IgD-negative memory B cell (primary cell): ENCODE measurements at regions not wholly inside any gene's neighbourhood (a gene's known extent, or its start where the extent isn't known, plus 50 kb on each side); places are given as distances from the start of the nearest gene placed in this dataset.
"Not testable (repeated sequence)": the region's sequence is repeated elsewhere in the genome, so short reads cannot be mapped to it uniquely, and the experiment has no call there.

Source experiments
- H3K27ac Mint-ChIP-seq, 3 donors: one replicate each; pipeline ENCODE4 v1.8.0; 2020 to 2022; ENCODE audit warnings: mild to moderate bottlenecking in 3 of 3, mixed read lengths in 3 of 3, moderate library complexity in 1 of 3
- H3K27me3 Mint-ChIP-seq: one replicate; pipeline ENCODE4 v1.8.0; 2021; ENCODE audit warnings: mixed read lengths
- H3K36me3 Mint-ChIP-seq: one replicate; pipeline ENCODE4 v1.8.0; 2020; ENCODE audit warnings: mild to moderate bottlenecking, mixed read lengths
- H3K4me1 Mint-ChIP-seq, 3 donors: one replicate each; pipeline ENCODE4 v1.8.0; 2020 to 2022; ENCODE audit warnings: mixed read lengths in 3 of 3, mild to moderate bottlenecking in 1 of 3
- H3K4me3 Mint-ChIP-seq, 4 donors: one replicate each; pipeline ENCODE4 v1.8.0; 2020 to 2022; ENCODE audit warnings: mild to moderate bottlenecking in 4 of 4, mixed read lengths in 4 of 4, moderate library complexity in 3 of 4
- H3K9me3 Mint-ChIP-seq, 3 donors: one replicate each; pipeline ENCODE4 v1.8.0; 2020 to 2021; ENCODE audit warnings: mixed read lengths in 3 of 3, mild to moderate bottlenecking in 1 of 3

- H3K27me3 Mint-ChIP-seq, H3K36me3 Mint-ChIP-seq, H3K4me3 Mint-ChIP-seq, H3K27ac Mint-ChIP-seq, H3K4me1 Mint-ChIP-seq, H3K9me3 Mint-ChIP-seq: not testable (repeated sequence)
Observed at GRCh38 chr11:96545192-96545591, 155.4 kb downstream of the JRKL start.

GRCh38 chr11:96551136-96551535, 161.3 kb downstream of the JRKL start:
- Mint-ChIP-seq H3K4me3 (no peak overlapping the region), H3K4me1 (no peaks in the 10 kb centered on the region), H3K9me3 (peaks cover 0 to 5% (median 0%) of the 10 kb centered on the region in 3 donors), H3K27me3 (no peaks in the 10 kb centered on the region), H3K27ac (no peak overlapping the region), H3K36me3 (no peaks in the 10 kb centered on the region)

GRCh38 chr11:96554236-96554820, 164.5 kb downstream of the JRKL start:
- Mint-ChIP-seq H3K36me3 (no peaks in the 10 kb centered on the region), H3K4me1 (no peaks in the 10 kb centered on the region), H3K9me3 (peaks cover 0 to 6% (median 0%) of the 10 kb centered on the region in 3 donors), H3K27me3 (no peaks in the 10 kb centered on the region), H3K4me3 (no peak overlapping the region), H3K27ac (no peak overlapping the region)

- not testable (repeated sequence) for H3K36me3 Mint-ChIP-seq, H3K9me3 Mint-ChIP-seq, H3K4me1 Mint-ChIP-seq, H3K4me3 Mint-ChIP-seq, H3K27ac Mint-ChIP-seq, H3K27me3 Mint-ChIP-seq
Observed at GRCh38 chr11:96555826-96556225, 166.0 kb downstream of the JRKL start.

- H3K4me3 Mint-ChIP-seq, H3K27ac Mint-ChIP-seq, H3K27me3 Mint-ChIP-seq, H3K36me3 Mint-ChIP-seq, H3K4me1 Mint-ChIP-seq, H3K9me3 Mint-ChIP-seq: not testable (repeated sequence)
Observed at GRCh38 chr11:96560727-96561126, 170.9 kb downstream of the JRKL start.

- Mint-ChIP-seq H3K9me3 (no peaks in the 10 kb centered on the region), H3K4me1 (no peaks in the 10 kb centered on the region), H3K4me3 (no peak overlapping the region), H3K36me3 (no peaks in the 10 kb centered on the region), H3K27ac (no peak overlapping the region), H3K27me3 (no peaks in the 10 kb centered on the region)
Observed at GRCh38 chr11:96567176-96567575, 177.4 kb downstream of the JRKL start.

GRCh38 chr11:96567667-96568066, 177.9 kb downstream of the JRKL start:
- Mint-ChIP-seq H3K27me3 (no peaks in the 10 kb centered on the region), H3K4me1 (no peaks in the 10 kb centered on the region), H3K9me3 (no peaks in the 10 kb centered on the region), H3K4me3 (no peak overlapping the region), H3K36me3 (no peaks in the 10 kb centered on the region), H3K27ac (no peak overlapping the region)

- H3K27ac Mint-ChIP-seq, result no peak overlapping the region
- H3K27me3 Mint-ChIP-seq, result no peaks in the 10 kb centered on the region
- H3K36me3 Mint-ChIP-seq, result no peaks in the 10 kb centered on the region
- no peaks in the 10 kb centered on the region for H3K4me1 Mint-ChIP-seq
- no peak overlapping the region for H3K4me3 Mint-ChIP-seq
- H3K9me3 Mint-ChIP-seq, result peaks cover 0 to 2% (median 0%) of the 10 kb centered on the region in 3 donors
Observed at GRCh38 chr11:96576383-96576782, 186.6 kb downstream of the JRKL start.

- Mint-ChIP-seq H3K9me3 (peaks cover 0 to 2% (median 0%) of the 10 kb centered on the region in 3 donors), H3K27me3 (no peaks in the 10 kb centered on the region), H3K36me3 (no peaks in the 10 kb centered on the region), H3K27ac (no peak overlapping the region), H3K4me1 (no peaks in the 10 kb centered on the region), H3K4me3 (no peak overlapping the region)
Observed at GRCh38 chr11:96578379-96578778, 188.6 kb downstream of the JRKL start.

- H3K9me3 Mint-ChIP-seq, result peaks cover 0 to 4% (median 0%) of the 10 kb centered on the region in 3 donors
- no peak overlapping the region for H3K4me3 Mint-ChIP-seq
- no peaks in the 10 kb centered on the region for H3K27me3 Mint-ChIP-seq
- no peaks in the 10 kb centered on the region for H3K4me1 Mint-ChIP-seq
- H3K27ac Mint-ChIP-seq, result no peak overlapping the region
- no peaks in the 10 kb centered on the region for H3K36me3 Mint-ChIP-seq
Observed at GRCh38 chr11:96579656-96580055, 189.8 kb downstream of the JRKL start.

- H3K27me3 Mint-ChIP-seq, result no peaks in the 10 kb centered on the region
- no peaks in the 10 kb centered on the region for H3K36me3 Mint-ChIP-seq
- H3K9me3 Mint-ChIP-seq, result peaks cover 0 to 4% (median 0%) of the 10 kb centered on the region in 3 donors
- no peak overlapping the region for H3K4me3 Mint-ChIP-seq
- no peak overlapping the region for H3K27ac Mint-ChIP-seq
- H3K4me1 Mint-ChIP-seq, result no peaks in the 10 kb centered on the region
Observed at GRCh38 chr11:96580476-96581040, 190.7 kb downstream of the JRKL start.

GRCh38 chr11:96585944-96586880, 196.4 kb downstream of the JRKL start:
- not testable (repeated sequence) for H3K27me3 Mint-ChIP-seq, H3K27ac Mint-ChIP-seq, H3K4me3 Mint-ChIP-seq, H3K4me1 Mint-ChIP-seq, H3K9me3 Mint-ChIP-seq, H3K36me3 Mint-ChIP-seq

GRCh38 chr11:96588793-96589192, 199.0 kb downstream of the JRKL start:
- not testable (repeated sequence) for H3K9me3 Mint-ChIP-seq, H3K27me3 Mint-ChIP-seq, H3K36me3 Mint-ChIP-seq, H3K4me1 Mint-ChIP-seq, H3K27ac Mint-ChIP-seq, H3K4me3 Mint-ChIP-seq

GRCh38 chr11:96595011-96595410, 205.2 kb downstream of the JRKL start:
- H3K4me3 Mint-ChIP-seq, result no peak overlapping the region
- no peaks in the 10 kb centered on the region for H3K27me3 Mint-ChIP-seq
- no peaks in the 10 kb centered on the region for H3K36me3 Mint-ChIP-seq
- no peaks in the 10 kb centered on the region for H3K9me3 Mint-ChIP-seq
- H3K4me1 Mint-ChIP-seq, result no peaks in the 10 kb centered on the region
- no peak overlapping the region for H3K27ac Mint-ChIP-seq

GRCh38 chr11:96607864-96608558, 218.2 kb downstream of the JRKL start:
- no peaks in the 10 kb centered on the region for H3K4me1 Mint-ChIP-seq
- no peak overlapping the region for H3K27ac Mint-ChIP-seq
- no peaks in the 10 kb centered on the region for H3K27me3 Mint-ChIP-seq
- H3K9me3 Mint-ChIP-seq, result peaks cover 0 to 5% (median 2%) of the 10 kb centered on the region in 3 donors
- H3K36me3 Mint-ChIP-seq, result no peaks in the 10 kb centered on the region
- H3K4me3 Mint-ChIP-seq, result no peak overlapping the region
